ENCODE measurements at regions not wholly inside any gene's neighbourhood (a gene's known extent, or its start where the extent isn't known, plus 50 kb on each side); places are given as distances from the start of the nearest gene placed in this dataset.

DNA sequence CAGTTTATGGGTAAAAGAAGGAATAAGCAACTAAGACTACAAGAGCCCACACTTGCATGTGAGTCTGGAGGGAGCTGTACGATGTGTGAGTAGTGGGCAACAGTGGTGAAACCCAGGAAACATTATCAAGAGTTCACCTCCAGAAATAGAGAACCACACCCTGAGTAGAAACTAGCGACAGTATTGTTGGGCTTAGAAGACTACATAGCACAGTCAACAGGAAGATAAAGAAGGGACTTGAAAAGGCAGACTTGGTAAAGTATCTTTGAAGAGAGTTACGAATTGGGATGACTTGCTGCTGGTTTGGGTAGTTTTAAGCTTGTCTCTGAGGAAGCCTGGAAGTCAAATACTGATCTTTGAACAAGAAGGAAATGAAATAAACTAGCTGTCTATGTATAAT lies 223.2 kb upstream of the GNAI1 start:
- Histone ChIP-seq H3F3A (ENCODE audit: control insufficient read depth, insufficient read depth) (no peaks in the 10 kb centered on the region), H3K79me2 (ENCODE audit: control insufficient read depth, low read length) (no peaks in the 10 kb centered on the region), H3K4me1 (ENCODE audit: control insufficient read depth, low read length) (no peaks in the 10 kb centered on the region), H3K4me2 (ENCODE audit: low read length) (no peak overlapping the region), H4K20me1 (ENCODE audit: control insufficient read depth, insufficient read depth, low read depth, low read length) (no peaks in the 10 kb centered on the region), H3K27ac (ENCODE audit: low read depth, low read length) (no peak overlapping the region), H3K4me3 (ENCODE audit: low read length) (no peak overlapping the region), H3K36me3 (ENCODE audit: control insufficient read depth, low read length) (no peaks in the 10 kb centered on the region), H3K9me3 (ENCODE audit: control insufficient read depth, insufficient read depth, low read length) (no peaks in the 10 kb centered on the region; the same call in 1 of the 2 replicates), H3K9me2 (replicated peaks; ENCODE audit: control insufficient read depth, low read length) (no peaks in the 10 kb centered on the region), H3K27me3 (ENCODE audit: control insufficient read depth, low read length) (no peaks in the 10 kb centered on the region)
- no peak for TF ChIP-seq EZH2phosphoT487 (IDR thresholded peaks at IDR 0.05; ENCODE audit: borderline replicate concordance, low read length)
- TF ChIP-seq, protein P1, sequence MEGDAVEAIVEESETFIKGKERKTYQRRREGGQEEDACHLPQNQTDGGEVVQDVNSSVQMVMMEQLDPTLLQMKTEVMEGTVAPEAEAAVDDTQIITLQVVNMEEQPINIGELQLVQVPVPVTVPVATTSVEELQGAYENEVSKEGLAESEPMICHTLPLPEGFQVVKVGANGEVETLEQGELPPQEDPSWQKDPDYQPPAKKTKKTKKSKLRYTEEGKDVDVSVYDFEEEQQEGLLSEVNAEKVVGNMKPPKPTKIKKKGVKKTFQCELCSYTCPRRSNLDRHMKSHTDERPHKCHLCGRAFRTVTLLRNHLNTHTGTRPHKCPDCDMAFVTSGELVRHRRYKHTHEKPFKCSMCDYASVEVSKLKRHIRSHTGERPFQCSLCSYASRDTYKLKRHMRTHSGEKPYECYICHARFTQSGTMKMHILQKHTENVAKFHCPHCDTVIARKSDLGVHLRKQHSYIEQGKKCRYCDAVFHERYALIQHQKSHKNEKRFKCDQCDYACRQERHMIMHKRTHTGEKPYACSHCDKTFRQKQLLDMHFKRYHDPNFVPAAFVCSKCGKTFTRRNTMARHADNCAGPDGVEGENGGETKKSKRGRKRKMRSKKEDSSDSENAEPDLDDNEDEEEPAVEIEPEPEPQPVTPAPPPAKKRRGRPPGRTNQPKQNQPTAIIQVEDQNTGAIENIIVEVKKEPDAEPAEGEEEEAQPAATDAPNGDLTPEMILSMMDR (IDR thresholded peaks at IDR 0.05; ENCODE audit: low read depth, low read length, poor library complexity, severe bottlenecking) = no peak

DNA sequence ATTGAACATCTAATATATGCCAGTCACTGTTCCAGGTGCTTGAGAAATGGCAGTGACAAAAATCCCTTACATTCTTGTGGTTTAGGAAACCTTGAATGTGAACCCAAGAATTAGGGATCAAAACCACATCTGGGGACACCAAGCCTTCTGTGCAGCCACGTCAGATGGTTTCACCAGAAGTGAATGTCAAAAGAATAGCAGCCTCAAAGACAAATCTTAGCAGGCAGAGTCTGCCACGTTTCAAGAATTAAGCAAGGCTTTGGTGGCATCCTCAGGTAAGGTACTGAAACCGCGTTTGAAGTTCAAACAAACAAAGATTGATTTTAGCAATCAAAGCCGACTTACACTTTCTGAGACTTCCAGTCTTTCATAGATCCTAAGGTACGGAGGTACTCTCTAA lies 225.5 kb upstream of the GNAI1 start:
- Histone ChIP-seq H3K4me3 (ENCODE audit: low read length) (no peak overlapping the region), H3K36me3 (ENCODE audit: control insufficient read depth, low read length) (no peaks in the 10 kb centered on the region), H3K27me3 (ENCODE audit: control insufficient read depth, low read length) (no peaks in the 10 kb centered on the region), H3K4me2 (ENCODE audit: low read length) (no peak overlapping the region), H3K9me3 (ENCODE audit: control insufficient read depth, insufficient read depth, low read length) (no peaks in the 10 kb centered on the region; the same call in 1 of the 2 replicates), H3K27ac (ENCODE audit: low read depth, low read length) (no peak overlapping the region), H3K9me2 (replicated peaks; ENCODE audit: control insufficient read depth, low read length) (no peaks in the 10 kb centered on the region; the same call in 1 of the 2 replicates), H3F3A (ENCODE audit: control insufficient read depth, insufficient read depth) (no peaks in the 10 kb centered on the region), H3K79me2 (ENCODE audit: control insufficient read depth, low read length) (no peaks in the 10 kb centered on the region), H3K4me1 (ENCODE audit: control insufficient read depth, low read length) (no peaks in the 10 kb centered on the region), H4K20me1 (ENCODE audit: control insufficient read depth, insufficient read depth, low read depth, low read length) (no peaks in the 10 kb centered on the region)
- TF ChIP-seq EZH2phosphoT487 (IDR thresholded peaks at IDR 0.05; ENCODE audit: borderline replicate concordance, low read length) = no peak
- TF ChIP-seq, protein P1 (IDR thresholded peaks at IDR 0.05; ENCODE audit: low read depth, low read length, poor library complexity, severe bottlenecking) = no peak

DNA sequence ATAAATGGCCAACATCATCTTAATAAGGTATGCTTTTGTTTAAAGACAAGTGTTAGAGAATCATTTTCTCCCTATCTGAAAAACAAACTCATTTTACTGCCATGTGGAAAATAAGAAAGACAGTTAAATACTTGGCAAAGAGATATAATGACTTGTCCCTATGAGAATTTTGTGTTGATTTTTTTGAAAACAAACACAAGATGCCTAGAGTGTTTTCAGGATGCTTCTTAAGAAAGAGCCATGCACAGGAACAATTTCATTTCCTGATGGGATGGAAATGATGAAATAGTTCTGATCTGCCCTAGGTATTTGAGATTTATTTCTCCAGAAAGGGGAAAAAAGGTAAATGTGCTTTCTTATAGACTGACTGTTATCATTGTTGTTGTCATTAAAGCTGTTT lies 237.5 kb upstream of the GNAI1 start:
- H3K9me3 ChIP-seq (ENCODE audit: control insufficient read depth, insufficient read depth, low read length) = no peaks in the 10 kb centered on the region
- TF ChIP-seq EZH2phosphoT487 (IDR thresholded peaks at IDR 0.05; ENCODE audit: borderline replicate concordance, low read length) = no peak
- TF ChIP-seq, protein P1 (IDR thresholded peaks at IDR 0.05; ENCODE audit: low read depth, low read length, poor library complexity, severe bottlenecking) = no peak

More for the DNA sequence above, 237.5 kb upstream of the GNAI1 start:
- H3K4me2 ChIP-seq (ENCODE audit: low read length) = no peak overlapping the region
- H3K9me2 ChIP-seq (replicated peaks; ENCODE audit: control insufficient read depth, low read length) = no peaks in the 10 kb centered on the region
- H3K79me2 ChIP-seq (ENCODE audit: control insufficient read depth, low read length) = no peaks in the 10 kb centered on the region
- no peaks in the 10 kb centered on the region for H3K36me3 ChIP-seq (ENCODE audit: control insufficient read depth, low read length)
- H3F3A ChIP-seq (ENCODE audit: control insufficient read depth, insufficient read depth) = no peaks in the 10 kb centered on the region
- H3K27ac ChIP-seq (ENCODE audit: low read depth, low read length) = no peak overlapping the region
- H3K4me1 ChIP-seq (ENCODE audit: control insufficient read depth, low read length) = no peaks in the 10 kb centered on the region
- no peaks in the 10 kb centered on the region for H3K27me3 ChIP-seq (ENCODE audit: control insufficient read depth, low read length)
- no peak overlapping the region for H3K4me3 ChIP-seq (ENCODE audit: low read length)
- H4K20me1 ChIP-seq (ENCODE audit: control insufficient read depth, insufficient read depth, low read depth, low read length) = no peaks in the 10 kb centered on the region
